Esophagus muscularis mucosa (tissue), 4 donors: ENCODE measurements at regions not wholly inside any gene's neighbourhood (a gene's known extent, or its start where the extent isn't known, plus 50 kb on each side); places are given as distances from the start of the nearest gene placed in this dataset.
"Not testable (repeated sequence)": the region's sequence is repeated elsewhere in the genome, so short reads cannot be mapped to it uniquely, and the experiment has no call there.

Experiments used
- DNase-seq: peaks from one replicate; pipeline ENCODE4 v3.0.0-alpha.2; 2017; ENCODE audit errors: extremely low spot score
- H3K27ac ChIP-seq, 4 donors: fragments of 200-600 bp; sonication (generic); replicated peaks in 1 of 4; 1 replicate in 3 of 4; 2 replicates in 1 of 4; pipeline ENCODE4 v1.5.1; 2016 to 2019; ENCODE audit warnings: mild to moderate bottlenecking in 1 of 4
- H3K27me3 ChIP-seq, 4 donors: fragments of 200-600 bp; sonication (generic); one replicate each; pipeline versions ENCODE4 v1.5.1 to v1.6.0; 2016 to 2019
- H3K36me3 ChIP-seq, 4 donors: fragments of 200-600 bp; sonication (generic); one replicate each; pipeline ENCODE4 v1.5.1; 2016 to 2019
- H3K4me1 ChIP-seq, 4 donors: fragments of 200-600 bp; sonication (generic); one replicate each; pipeline ENCODE4 v1.5.1; 2016 to 2019
- H3K4me3 ChIP-seq, 4 donors: fragments of 200-600 bp; sonication (generic); 1 replicate in 2 of 4; 2 replicates in 2 of 4; pipeline ENCODE4 v1.5.1; 2016 to 2019; ENCODE audit warnings: mild to moderate bottlenecking in 4 of 4, moderate library complexity in 1 of 4
- H3K9me3 ChIP-seq, 4 donors: fragments of 200-600 bp; sonication (generic); 1 replicate in 3 of 4; 2 replicates in 1 of 4; pipeline ENCODE4 v1.5.1; 2016 to 2019
- EP300 ChIP-seq: sonication (generic); formaldehyde crosslinking; IDR thresholded peaks from one replicate; pipeline ENCODE4 v1.6.1; 2017; ENCODE audit warnings: antibody characterized with exemption
- POLR2A ChIP-seq: fragments of 450-650 bp; IDR thresholded peaks from one replicate; pipeline ENCODE4 v1.6.1; 2017; ENCODE audit warnings: antibody characterized with exemption, moderate library complexity, mild to moderate bottlenecking, low read depth
- POLR2AphosphoS5 ChIP-seq, 2 donors: sonication (generic); formaldehyde crosslinking; IDR thresholded peaks; one replicate each; pipeline ENCODE4 v1.6.1; 2017; ENCODE audit warnings: antibody characterized with exemption in 2 of 2
- WGBS: methylation state at CpG from one replicate; pipeline ENCODE4 v1.1.5; 2018; 5-methylcytosine and 5-hydroxymethylcytosine counted together
- intact Hi-C: fragments of 100-400 bp; cut with DNase I; formaldehyde crosslinking; loops from one replicate; pipeline ENCODE4 v1.15.1; 2023
- TF ChIP-seq, protein P1 (sequence below), 3 experiments: fragments of 200-600 bp in 2 of 3; fragments of 450-650 bp in 1 of 3; sonication (generic) in 2 of 3; IDR thresholded peaks; one replicate each; pipeline ENCODE4 v1.5.1; 2017 to 2019; ENCODE audit warnings: antibody characterized with exemption in 3 of 3, mild to moderate bottlenecking in 2 of 3, moderate library complexity in 1 of 3

DNA sequence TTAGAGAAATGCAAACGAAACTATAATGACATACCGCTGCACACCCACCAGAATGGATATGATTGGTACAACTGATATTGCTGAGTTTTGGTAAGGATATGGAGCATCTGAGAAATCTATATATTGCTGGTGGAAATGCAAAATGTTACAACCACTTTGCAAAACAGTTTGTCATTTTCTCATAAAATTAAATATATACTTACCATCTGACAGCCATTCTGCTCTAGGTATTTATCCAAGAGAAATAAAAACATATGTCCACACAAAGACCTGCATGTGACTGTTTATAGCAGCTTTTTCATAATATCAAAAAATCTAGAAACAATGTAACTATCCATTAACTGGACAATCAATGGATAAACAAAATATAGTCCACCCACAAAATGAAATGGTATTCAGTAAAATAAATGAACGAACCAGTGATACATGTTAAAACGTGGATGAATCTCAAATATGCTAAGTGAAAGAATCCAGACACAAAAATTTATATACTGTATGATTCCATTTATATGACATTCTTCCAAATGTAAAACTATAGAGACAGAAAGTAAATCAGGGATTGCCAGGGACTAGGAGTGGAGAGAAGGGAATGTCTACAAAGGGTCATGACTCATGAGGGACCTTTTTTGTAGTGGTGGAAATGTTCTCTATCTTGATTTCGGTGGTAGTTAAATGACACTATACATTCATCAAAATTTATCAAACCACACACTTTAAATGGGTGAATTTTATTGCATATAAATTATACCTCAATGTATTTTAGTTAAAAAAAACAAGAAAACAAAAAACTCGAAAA lies 312.0 kb upstream of the GLI3 start:
- intact Hi-C loops = no loop called here
- H3K36me3 ChIP-seq = no peaks in the 10 kb centered on the region
- no peak for DNase-seq
- H3K4me3 ChIP-seq = no peak overlapping the region
- no peaks in the 10 kb centered on the region for H3K27me3 ChIP-seq
- 83% methylated on average over 6 of the region's 6 CpGs for WGBS
- no peaks in the 10 kb centered on the region for H3K4me1 ChIP-seq
- H3K9me3 ChIP-seq = peaks cover 0 to 4% (median 0%) of the 10 kb centered on the region in 4 donors
- H3K27ac ChIP-seq = no peak overlapping the region
- TF ChIP-seq, protein P1, sequence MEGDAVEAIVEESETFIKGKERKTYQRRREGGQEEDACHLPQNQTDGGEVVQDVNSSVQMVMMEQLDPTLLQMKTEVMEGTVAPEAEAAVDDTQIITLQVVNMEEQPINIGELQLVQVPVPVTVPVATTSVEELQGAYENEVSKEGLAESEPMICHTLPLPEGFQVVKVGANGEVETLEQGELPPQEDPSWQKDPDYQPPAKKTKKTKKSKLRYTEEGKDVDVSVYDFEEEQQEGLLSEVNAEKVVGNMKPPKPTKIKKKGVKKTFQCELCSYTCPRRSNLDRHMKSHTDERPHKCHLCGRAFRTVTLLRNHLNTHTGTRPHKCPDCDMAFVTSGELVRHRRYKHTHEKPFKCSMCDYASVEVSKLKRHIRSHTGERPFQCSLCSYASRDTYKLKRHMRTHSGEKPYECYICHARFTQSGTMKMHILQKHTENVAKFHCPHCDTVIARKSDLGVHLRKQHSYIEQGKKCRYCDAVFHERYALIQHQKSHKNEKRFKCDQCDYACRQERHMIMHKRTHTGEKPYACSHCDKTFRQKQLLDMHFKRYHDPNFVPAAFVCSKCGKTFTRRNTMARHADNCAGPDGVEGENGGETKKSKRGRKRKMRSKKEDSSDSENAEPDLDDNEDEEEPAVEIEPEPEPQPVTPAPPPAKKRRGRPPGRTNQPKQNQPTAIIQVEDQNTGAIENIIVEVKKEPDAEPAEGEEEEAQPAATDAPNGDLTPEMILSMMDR (IDR thresholded peaks at IDR 0.05) = no peak
- TF ChIP-seq EP300 = no peak
- no peak for TF ChIP-seq POLR2AphosphoS5 (IDR thresholded peaks at IDR 0.05)
- TF ChIP-seq POLR2A = no peak

DNA sequence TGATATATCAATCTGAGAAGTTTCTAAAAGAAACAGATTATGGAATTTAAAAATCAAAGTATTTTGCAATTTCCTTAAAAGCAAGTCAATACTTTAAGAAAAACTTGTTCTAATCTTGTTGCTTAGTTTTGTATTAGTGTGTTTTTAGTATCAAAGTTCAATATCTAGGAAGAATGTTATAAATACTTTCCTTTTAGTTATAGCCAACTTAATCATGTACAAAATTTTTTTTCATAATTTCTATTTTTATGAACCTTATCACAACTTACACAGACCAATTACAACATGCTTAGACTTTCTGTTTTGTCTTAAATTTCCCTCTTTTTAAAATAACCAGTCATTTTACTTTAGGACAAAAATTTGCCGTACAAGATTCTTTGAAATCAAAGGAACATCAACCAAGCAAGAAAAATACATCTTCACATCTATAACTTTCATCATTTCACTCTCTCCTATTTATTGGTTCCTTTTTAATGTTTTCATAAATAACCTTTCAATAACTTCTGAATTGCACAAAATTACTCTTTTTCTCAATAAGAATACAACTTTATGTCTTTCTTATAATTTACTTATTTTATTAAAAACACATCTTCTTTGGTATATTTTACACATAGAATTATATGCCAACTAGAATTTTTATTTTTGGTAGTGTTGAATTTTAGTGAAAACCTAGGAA lies 308.2 kb upstream of the GLI3 start:
- no peak overlapping the region for H3K27ac ChIP-seq
- 89% methylated on average over 1 of the region's 1 CpG for WGBS
- intact Hi-C loops = no loop called here

DNA sequence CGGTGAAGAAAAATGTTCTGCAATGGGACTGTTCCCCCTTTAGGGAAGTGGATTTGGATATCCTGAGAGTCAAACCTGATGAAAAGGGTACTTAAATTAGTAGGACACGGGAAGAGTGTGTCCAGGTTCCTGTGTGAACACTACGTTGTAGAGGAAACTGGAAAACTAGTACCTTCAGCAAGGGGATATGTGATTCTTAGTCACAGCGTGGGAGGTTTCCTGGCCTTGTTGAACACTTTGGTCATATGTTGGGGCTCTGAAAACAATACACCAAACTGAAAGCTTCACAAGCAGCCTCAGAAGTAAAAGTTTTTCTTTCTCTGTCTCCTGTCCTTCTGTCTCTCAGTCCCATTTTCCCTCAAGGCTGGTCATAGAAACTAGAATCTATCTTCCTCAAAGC lies 306.9 kb upstream of the GLI3 start:
- TF ChIP-seq, protein P1 (IDR thresholded peaks at IDR 0.05) = no peak
- TF ChIP-seq POLR2AphosphoS5 (IDR thresholded peaks at IDR 0.05) = no peak
- TF ChIP-seq EP300 = no peak
- TF ChIP-seq POLR2A = no peak
- WGBS = 73% methylated on average over 4 of the region's 4 CpGs
- no peaks in the 10 kb centered on the region for H3K36me3 ChIP-seq
- intact Hi-C loops = no loop called here
- H3K9me3 ChIP-seq = no peaks in the 10 kb centered on the region
- no peak overlapping the region for H3K27ac ChIP-seq
- H3K27me3 ChIP-seq = no peaks in the 10 kb centered on the region
- H3K4me1 ChIP-seq = no peaks in the 10 kb centered on the region
- DNase-seq = no peak
- no peak overlapping the region for H3K4me3 ChIP-seq

More for the DNA sequence above, 308.2 kb upstream of the GLI3 start:
- Histone ChIP-seq H3K9me3 (no peaks in the 10 kb centered on the region), H3K36me3 (no peaks in the 10 kb centered on the region), H3K4me3 (no peak overlapping the region), H3K4me1 (no peaks in the 10 kb centered on the region), H3K27me3 (no peaks in the 10 kb centered on the region)
- TF ChIP-seq, protein P1 (IDR thresholded peaks at IDR 0.05) = no peak
- TF ChIP-seq POLR2A (no peak), EP300 (no peak), POLR2AphosphoS5 (IDR thresholded peaks at IDR 0.05) (no peak)
- no peak for DNase-seq

DNA sequence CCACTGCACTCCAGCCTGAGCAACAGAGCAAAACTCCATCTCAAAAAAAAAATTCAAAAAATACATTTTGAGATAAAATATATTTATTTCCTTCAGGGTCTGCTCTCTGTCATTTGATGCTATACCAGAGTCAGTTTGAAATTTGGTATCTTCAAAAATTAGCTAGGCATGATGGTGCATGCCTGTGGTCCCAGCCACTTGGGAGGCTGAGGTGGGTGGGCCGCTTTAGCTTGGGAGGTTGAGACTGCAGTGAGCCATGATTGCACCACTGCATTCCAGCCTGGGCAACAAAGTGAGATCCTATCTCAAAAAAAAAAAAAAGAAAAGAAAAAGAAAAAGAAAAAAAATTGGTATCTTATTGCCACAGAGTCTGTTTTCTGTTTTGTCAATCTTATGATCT lies 305.4 kb upstream of the GLI3 start:
- H3K27ac ChIP-seq, H3K4me3 ChIP-seq, intact Hi-C loops, H3K9me3 ChIP-seq, DNase-seq, H3K27me3 ChIP-seq, H3K36me3 ChIP-seq, H3K4me1 ChIP-seq: not testable (repeated sequence)
- 74% methylated on average over 1 of the region's 1 CpG for WGBS

DNA sequence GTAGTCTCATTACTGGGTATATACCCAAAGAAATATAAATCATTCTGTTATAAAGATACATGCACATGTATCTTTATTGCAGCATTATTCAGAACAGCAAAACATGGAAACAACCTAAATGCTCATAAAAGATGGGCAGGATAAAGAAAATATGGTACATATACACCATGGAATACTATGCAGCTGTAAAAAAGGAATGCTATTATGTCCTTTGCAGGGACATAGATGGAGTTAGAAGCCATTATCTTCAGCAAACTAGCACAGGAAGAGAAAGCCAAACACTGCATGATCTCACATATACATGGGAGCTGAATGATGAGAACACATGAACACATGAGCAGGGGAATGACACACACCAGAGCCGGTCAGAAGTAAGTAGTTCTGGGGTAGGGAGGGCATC lies 297.4 kb upstream of the GLI3 start:
- Histone ChIP-seq H3K27me3 (no peaks in the 10 kb centered on the region), H3K9me3 (peaks cover 0 to 9% (median 0%) of the 10 kb centered on the region in 4 donors), H3K36me3 (no peaks in the 10 kb centered on the region), H3K4me1 (no peaks in the 10 kb centered on the region), H3K4me3 (no peak overlapping the region), H3K27ac (no peak overlapping the region)
- intact Hi-C loops = no loop called here
- TF ChIP-seq, protein P1 (IDR thresholded peaks at IDR 0.05) = no peak
- TF ChIP-seq EP300 = no peak
- TF ChIP-seq POLR2A = no peak
- no peak for TF ChIP-seq POLR2AphosphoS5 (IDR thresholded peaks at IDR 0.05)
- WGBS = 83% methylated on average over 1 of the region's 1 CpG
- DNase-seq = no peak
